Pancreas (tissue), 10 donors: ENCODE measurements at regions not wholly inside any gene's neighbourhood (a gene's known extent, or its start where the extent isn't known, plus 50 kb on each side); places are given as distances from the start of the nearest gene placed in this dataset.

ENCODE experiments used
- ATAC-seq, 4 donors: fragments of 200-7000 bp; cut with Tn5 transposase; one replicate each; pipeline versions ENCODE4 v1.8.0 to v1.9.1; 2020; ENCODE audit warnings: mild to moderate bottlenecking in 4 of 4, moderate library complexity in 4 of 4
- DNase-seq, 6 donors: peaks; one replicate each; pipeline ENCODE4 v3.0.0-alpha.2; 2020
- FAIRE-seq: peaks from 2 replicates; lab custom pipeline; 2012; peaks lifted over from hg19 to GRCh38; lab: Jason Lieb, UNC
- H3K27ac ChIP-seq, 4 donors: fragments of 200-600 bp; sonication (generic); 1 replicate in 3 of 4; 2 replicates in 1 of 4; pipeline versions ENCODE4 v1.5.0 to v1.8.0; 2020
- H3K27me3 ChIP-seq, 4 donors: fragments of 200-600 bp; one replicate each; pipeline ENCODE4 v1.8.0; 2021
- H3K36me3 ChIP-seq, 3 donors: fragments of 200-600 bp; sonication (generic) in 1 of 3; one replicate each; pipeline versions ENCODE4 v1.5.0 to v1.8.0; 2020 to 2021
- H3K4me1 ChIP-seq, 3 donors: fragments of 200-600 bp; one replicate each; pipeline ENCODE4 v1.8.0; 2021
- H3K4me3 ChIP-seq, 4 donors: fragments of 200-600 bp; sonication (generic) in 2 of 4; one replicate each; pipeline versions ENCODE4 v1.5.0 to v1.8.0; 2020 to 2021
- H3K9me3 ChIP-seq, 4 donors: fragments of 200-600 bp; one replicate each; pipeline ENCODE4 v1.8.0; 2021
- WGBS, 2 donors: extraction: QIAGEN DNeasy Blood & Tissue Kit; methylation state at CpG; one replicate each; pipeline ENCODE4 v1.1.7; 2013; 5-methylcytosine and 5-hydroxymethylcytosine counted together
- intact Hi-C, 3 donors: fragments of 100-400 bp; cut with DNase I; formaldehyde crosslinking; loops; one replicate each; pipeline versions ENCODE4 v1.11.1 to v1.14.2; 2022
- TF ChIP-seq, protein P1 (sequence below), 4 donors: fragments of 200-600 bp; sonication (generic) in 3 of 4; IDR thresholded peaks; one replicate each; pipeline versions ENCODE4 v1.5.0 to v1.8.0; 2021; ENCODE audit warnings: antibody characterized with exemption in 4 of 4
- donor health status: healthy with polysubstance abuse.
- donor health status: DM: no; HTN: no; CAD: no; lungs with moderate emphysema.
- donor health status: DM: no; HTN: no; CAD: no.
- donor health status: control.
- donor health status: control.
- donor health status: Bipolar disorder and iron deficiency.
- donor health status: DM: yes; HTN: yes; CAD: no.
- donor health status: DM: no; HTN: no; CAD: no.
- donor health status: DM: no; HTN: no; CAD: no.
- donor health status: DM: yes; HTN: yes; CAD: no.

DNA sequence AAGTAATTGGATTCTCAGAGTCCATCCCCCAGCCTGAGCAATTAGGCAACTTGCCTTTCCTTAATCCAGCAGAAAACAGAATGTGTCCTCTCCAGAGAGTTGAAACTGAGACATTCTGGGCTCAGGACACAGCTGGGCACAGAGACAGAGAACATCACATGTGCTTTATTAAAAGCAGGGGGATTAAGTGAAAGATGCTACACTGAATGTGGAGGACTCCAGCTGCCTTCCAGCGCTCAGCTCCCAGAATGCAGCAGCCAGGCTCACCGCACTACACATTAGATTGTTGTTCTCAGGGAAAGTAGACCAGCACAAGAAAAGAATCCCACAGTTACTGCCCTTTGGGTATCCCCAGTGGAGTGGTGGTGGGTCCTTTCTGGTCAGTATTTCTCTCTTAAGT lies 141.6 kb upstream of the IL12B start:
- Histone ChIP-seq H3K4me3 (no peak overlapping the region), H3K27ac (no peak overlapping the region), H3K27me3 (no peaks in the 10 kb centered on the region), H3K4me1 (no peaks in the 10 kb centered on the region), H3K36me3 (no peaks in the 10 kb centered on the region), H3K9me3 (no peaks in the 10 kb centered on the region)
- TF ChIP-seq, protein P1, sequence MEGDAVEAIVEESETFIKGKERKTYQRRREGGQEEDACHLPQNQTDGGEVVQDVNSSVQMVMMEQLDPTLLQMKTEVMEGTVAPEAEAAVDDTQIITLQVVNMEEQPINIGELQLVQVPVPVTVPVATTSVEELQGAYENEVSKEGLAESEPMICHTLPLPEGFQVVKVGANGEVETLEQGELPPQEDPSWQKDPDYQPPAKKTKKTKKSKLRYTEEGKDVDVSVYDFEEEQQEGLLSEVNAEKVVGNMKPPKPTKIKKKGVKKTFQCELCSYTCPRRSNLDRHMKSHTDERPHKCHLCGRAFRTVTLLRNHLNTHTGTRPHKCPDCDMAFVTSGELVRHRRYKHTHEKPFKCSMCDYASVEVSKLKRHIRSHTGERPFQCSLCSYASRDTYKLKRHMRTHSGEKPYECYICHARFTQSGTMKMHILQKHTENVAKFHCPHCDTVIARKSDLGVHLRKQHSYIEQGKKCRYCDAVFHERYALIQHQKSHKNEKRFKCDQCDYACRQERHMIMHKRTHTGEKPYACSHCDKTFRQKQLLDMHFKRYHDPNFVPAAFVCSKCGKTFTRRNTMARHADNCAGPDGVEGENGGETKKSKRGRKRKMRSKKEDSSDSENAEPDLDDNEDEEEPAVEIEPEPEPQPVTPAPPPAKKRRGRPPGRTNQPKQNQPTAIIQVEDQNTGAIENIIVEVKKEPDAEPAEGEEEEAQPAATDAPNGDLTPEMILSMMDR (IDR thresholded peaks at IDR 0.05): no peak
- no peak for DNase-seq
- WGBS, 2 donors: 76 to 79% methylated on average over 2 of the region's 2 CpGs
- peak in 3 of 4 donors; percentile 20 to 44 (median 41) for ATAC-seq
- intact Hi-C loops: no loop called here
- no peak for FAIRE-seq

DNA sequence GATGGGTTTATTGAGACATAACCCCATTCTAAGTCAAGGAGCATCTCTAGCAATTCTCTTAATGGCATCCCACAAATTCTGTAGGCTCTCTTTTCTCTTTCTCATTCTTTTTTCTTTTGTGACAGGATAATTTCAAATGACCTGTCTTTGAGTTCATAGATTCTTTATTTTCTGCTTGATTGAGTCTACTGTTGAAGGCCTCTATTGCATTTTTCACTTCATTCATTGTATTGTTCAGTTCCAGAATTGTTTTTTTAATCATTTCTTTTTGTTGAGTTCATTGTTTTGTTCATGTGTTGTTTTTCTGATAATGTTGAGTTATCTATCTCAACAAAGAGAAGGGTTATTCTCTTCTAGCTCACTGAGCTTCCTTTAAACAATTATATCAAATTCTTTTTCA lies 144.7 kb upstream of the IL12B start:
- intact Hi-C loops: no loop called here
- DNase-seq: no peak
- Histone ChIP-seq H3K27me3 (no peaks in the 10 kb centered on the region), H3K27ac (no peak overlapping the region), H3K4me1 (no peaks in the 10 kb centered on the region), H3K36me3 (no peaks in the 10 kb centered on the region), H3K4me3 (no peak overlapping the region), H3K9me3 (no peaks in the 10 kb centered on the region)
- no peak for ATAC-seq
- no peak for FAIRE-seq
- TF ChIP-seq, protein P1 (IDR thresholded peaks at IDR 0.05): no peak

DNA sequence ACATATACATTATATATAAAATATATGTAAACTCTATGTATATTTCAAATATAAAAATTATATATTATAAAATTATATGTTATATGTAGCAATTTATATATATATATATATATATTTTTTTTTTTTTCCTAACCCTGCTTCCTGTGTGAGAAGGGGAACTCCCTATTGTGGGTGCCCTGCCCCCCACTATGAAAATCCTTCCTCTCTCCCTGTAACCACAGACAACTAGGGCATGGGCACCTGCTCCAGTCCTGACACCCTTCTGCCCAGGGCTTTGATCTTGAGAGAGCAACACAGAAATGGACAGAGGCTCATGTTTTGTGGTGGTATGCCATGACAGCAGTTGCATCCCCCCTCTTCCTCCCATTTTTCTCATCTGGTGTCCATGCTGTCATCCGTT lies 148.7 kb upstream of the IL12B start:
- no peak overlapping the region for H3K4me3 ChIP-seq
- no peak overlapping the region for H3K27ac ChIP-seq
- H3K4me1 ChIP-seq: no peaks in the 10 kb centered on the region
- no peaks in the 10 kb centered on the region for H3K27me3 ChIP-seq
- intact Hi-C loops: no loop called here
- no peaks in the 10 kb centered on the region for H3K9me3 ChIP-seq
- no peak for ATAC-seq
- TF ChIP-seq, protein P1 (IDR thresholded peaks at IDR 0.05): no peak
- 51 to 60% methylated on average over 1 of the region's 1 CpG for WGBS, 2 donors
- no peak for FAIRE-seq
- no peaks in the 10 kb centered on the region for H3K36me3 ChIP-seq
- DNase-seq: no peak

DNA sequence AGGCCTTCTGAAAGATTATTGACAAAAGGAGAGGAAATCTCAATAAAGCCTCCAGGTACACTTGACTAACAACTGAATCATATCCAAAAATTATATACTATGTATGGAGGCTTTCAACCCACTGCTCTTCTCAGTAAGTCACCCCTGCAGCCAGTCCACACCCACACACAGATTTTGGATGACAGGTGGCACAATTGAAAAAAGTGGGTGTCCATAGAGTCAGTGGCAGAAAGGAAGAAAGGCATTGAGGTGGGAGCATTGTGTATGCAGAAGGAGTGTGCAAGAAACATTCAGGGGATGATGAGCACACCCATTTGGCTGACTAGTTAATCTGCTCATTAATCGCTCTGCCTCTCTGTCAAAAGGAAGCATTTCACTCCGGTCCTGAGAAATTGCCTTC lies 150.6 kb upstream of the IL12B start:
- TF ChIP-seq, protein P1 (IDR thresholded peaks at IDR 0.05): no peak
- no peak overlapping the region for H3K4me3 ChIP-seq
- no peaks in the 10 kb centered on the region for H3K9me3 ChIP-seq
- intact Hi-C loops: no loop called here
- H3K27ac ChIP-seq: no peak overlapping the region
- ATAC-seq: no peak
- H3K4me1 ChIP-seq: no peaks in the 10 kb centered on the region
- WGBS, 2 donors: 75 to 89% methylated on average over 2 of the region's 2 CpGs
- no peak for DNase-seq
- no peak for FAIRE-seq
- H3K27me3 ChIP-seq: no peaks in the 10 kb centered on the region
- no peaks in the 10 kb centered on the region for H3K36me3 ChIP-seq

DNA sequence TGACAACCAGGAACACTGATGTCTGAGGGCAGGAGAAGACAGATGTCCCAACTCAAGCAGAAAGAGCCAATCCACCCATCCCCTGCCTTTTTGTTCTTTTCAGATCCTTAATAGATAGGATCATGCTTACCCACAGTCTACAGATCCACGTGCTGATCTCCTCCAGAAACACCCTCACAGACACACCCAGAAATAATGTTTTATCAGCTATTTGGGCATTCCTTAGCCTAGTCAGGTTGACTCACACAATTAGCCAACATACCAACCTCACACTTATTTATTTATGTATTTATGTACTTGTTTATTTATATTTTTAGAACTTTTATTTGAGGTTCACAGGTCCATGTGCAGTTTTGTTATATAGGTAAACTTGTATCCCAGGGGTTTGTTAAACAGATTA lies 151.5 kb upstream of the IL12B start:
- FAIRE-seq: no peak
- intact Hi-C loops: no loop called here
- H3K4me1 ChIP-seq: no peaks in the 10 kb centered on the region
- no peak for ATAC-seq
- no peak for DNase-seq
- H3K36me3 ChIP-seq: no peaks in the 10 kb centered on the region
- TF ChIP-seq, protein P1 (IDR thresholded peaks at IDR 0.05): no peak
- 60 to 91% methylated on average over 1 of the region's 1 CpG for WGBS, 2 donors
- no peak overlapping the region for H3K4me3 ChIP-seq
- no peaks in the 10 kb centered on the region for H3K9me3 ChIP-seq
- H3K27me3 ChIP-seq: no peaks in the 10 kb centered on the region
- H3K27ac ChIP-seq: no peak overlapping the region
